Kidney (tissue), 13 donors: ENCODE measurements at regions not wholly inside any gene's neighbourhood (a gene's known extent, or its start where the extent isn't known, plus 50 kb on each side); places are given as distances from the start of the nearest gene placed in this dataset.

Experiments
- DNase-seq, 5 donors: peaks; one replicate each; pipeline ENCODE4 v3.0.0-alpha.2; 2013 to 2020
- FAIRE-seq: peaks from 2 replicates; lab custom pipeline; 2012; peaks lifted over from hg19 to GRCh38; lab: Jason Lieb, UNC
- H3K27ac ChIP-seq, 2 donors: one replicate each; pipeline ENCODE4 v1.7.0; 2013; ENCODE audit warnings: low read depth in 2 of 2, low read length in 2 of 2, inconsistent platforms in 1 of 2
- H3K27me3 ChIP-seq: one replicate; pipeline ENCODE4 v1.7.1; 2013; ENCODE audit warnings: low read length, inconsistent platforms; ENCODE audit not compliant: control insufficient read depth, insufficient read depth
- H3K36me3 ChIP-seq, 3 donors: one replicate each; pipeline versions ENCODE4 v1.7.0 to v1.7.1; 2013; ENCODE audit warnings: low read length in 3 of 3, control low read depth in 1 of 3, inconsistent platforms in 1 of 3; ENCODE audit not compliant: insufficient read depth in 3 of 3, control insufficient read depth in 2 of 3
- H3K4me1 ChIP-seq, 3 donors: one replicate each; pipeline versions ENCODE4 v1.7.0 to v1.7.1; 2013; ENCODE audit warnings: low read length in 3 of 3, inconsistent platforms in 1 of 3, low read depth in 1 of 3; ENCODE audit not compliant: control insufficient read depth in 2 of 3, insufficient read depth in 2 of 3
- H3K4me3 ChIP-seq, 3 donors: one replicate each; pipeline versions ENCODE4 v1.7.0 to v1.8.1; 2013; ENCODE audit warnings: low read length in 3 of 3, control low read depth in 1 of 3, inconsistent platforms in 1 of 3
- H3K9ac ChIP-seq, 3 donors: one replicate each; pipeline versions ENCODE4 v1.7.0 to v1.7.1; 2013; ENCODE audit warnings: low read length in 3 of 3, control low read depth in 1 of 3, inconsistent platforms in 1 of 3
- H3K9me3 ChIP-seq, 3 donors: one replicate each; pipeline versions ENCODE4 v1.7.0 to v1.7.1; 2013; ENCODE audit warnings: low read length in 3 of 3, control low read depth in 1 of 3, inconsistent platforms in 1 of 3; ENCODE audit not compliant: control insufficient read depth in 2 of 3, insufficient read depth in 1 of 3
- intact Hi-C: fragments of 100-400 bp; cut with DNase I; formaldehyde crosslinking; loops from one replicate; pipeline ENCODE4 v1.11.1; 2022
- TF ChIP-seq, protein P1 (sequence below): IDR thresholded peaks from 3 replicates; pipeline ENCODE4 v1.5.1; 2012; ENCODE audit warnings: mild to moderate bottlenecking, moderate library complexity, borderline replicate concordance; ENCODE audit not compliant: insufficient read depth; ENCODE audit errors: extremely low read depth
- donor health status: control.
- donor health status: control.
- donor health status: control.
- donor health status: control.
- donor health status: control.
- donor health status: DM: yes; HTN: yes; CAD: no.
- donor health status: Normal renal cell carcinoma (clear cell type).

DNA sequence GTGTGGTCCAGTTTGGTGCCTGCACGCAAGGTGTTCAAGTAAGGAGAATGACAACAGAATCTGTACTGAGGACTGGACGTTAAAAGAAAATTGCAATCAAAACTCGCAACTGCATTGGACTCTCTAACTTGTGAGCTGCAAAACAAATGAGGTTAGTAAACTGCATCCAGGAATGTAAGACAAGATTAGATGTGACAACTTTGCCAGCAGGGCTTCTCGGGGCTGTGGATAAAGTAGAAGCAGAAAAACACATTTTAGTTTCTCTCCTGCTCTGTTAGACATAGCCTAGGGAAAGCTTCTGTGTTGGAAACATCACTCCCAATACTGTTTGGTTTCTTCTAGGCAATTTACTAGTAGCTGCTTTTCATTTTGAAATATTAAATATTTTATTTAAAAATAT lies 338.2 kb upstream of the NAV3 start:
- Histone ChIP-seq H3K9ac (no peak overlapping the region), H3K4me3 (no peak overlapping the region), H3K4me1 (no peaks in the 10 kb centered on the region), H3K36me3 (no peaks in the 10 kb centered on the region), H3K27ac (no peak overlapping the region), H3K9me3 (no peaks in the 10 kb centered on the region), H3K27me3 (no peaks in the 10 kb centered on the region)
- DNase-seq (no peak), FAIRE-seq (no peak)
- intact Hi-C loops, result no loop called here
- TF ChIP-seq, protein P1, sequence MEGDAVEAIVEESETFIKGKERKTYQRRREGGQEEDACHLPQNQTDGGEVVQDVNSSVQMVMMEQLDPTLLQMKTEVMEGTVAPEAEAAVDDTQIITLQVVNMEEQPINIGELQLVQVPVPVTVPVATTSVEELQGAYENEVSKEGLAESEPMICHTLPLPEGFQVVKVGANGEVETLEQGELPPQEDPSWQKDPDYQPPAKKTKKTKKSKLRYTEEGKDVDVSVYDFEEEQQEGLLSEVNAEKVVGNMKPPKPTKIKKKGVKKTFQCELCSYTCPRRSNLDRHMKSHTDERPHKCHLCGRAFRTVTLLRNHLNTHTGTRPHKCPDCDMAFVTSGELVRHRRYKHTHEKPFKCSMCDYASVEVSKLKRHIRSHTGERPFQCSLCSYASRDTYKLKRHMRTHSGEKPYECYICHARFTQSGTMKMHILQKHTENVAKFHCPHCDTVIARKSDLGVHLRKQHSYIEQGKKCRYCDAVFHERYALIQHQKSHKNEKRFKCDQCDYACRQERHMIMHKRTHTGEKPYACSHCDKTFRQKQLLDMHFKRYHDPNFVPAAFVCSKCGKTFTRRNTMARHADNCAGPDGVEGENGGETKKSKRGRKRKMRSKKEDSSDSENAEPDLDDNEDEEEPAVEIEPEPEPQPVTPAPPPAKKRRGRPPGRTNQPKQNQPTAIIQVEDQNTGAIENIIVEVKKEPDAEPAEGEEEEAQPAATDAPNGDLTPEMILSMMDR, result no peak

DNA sequence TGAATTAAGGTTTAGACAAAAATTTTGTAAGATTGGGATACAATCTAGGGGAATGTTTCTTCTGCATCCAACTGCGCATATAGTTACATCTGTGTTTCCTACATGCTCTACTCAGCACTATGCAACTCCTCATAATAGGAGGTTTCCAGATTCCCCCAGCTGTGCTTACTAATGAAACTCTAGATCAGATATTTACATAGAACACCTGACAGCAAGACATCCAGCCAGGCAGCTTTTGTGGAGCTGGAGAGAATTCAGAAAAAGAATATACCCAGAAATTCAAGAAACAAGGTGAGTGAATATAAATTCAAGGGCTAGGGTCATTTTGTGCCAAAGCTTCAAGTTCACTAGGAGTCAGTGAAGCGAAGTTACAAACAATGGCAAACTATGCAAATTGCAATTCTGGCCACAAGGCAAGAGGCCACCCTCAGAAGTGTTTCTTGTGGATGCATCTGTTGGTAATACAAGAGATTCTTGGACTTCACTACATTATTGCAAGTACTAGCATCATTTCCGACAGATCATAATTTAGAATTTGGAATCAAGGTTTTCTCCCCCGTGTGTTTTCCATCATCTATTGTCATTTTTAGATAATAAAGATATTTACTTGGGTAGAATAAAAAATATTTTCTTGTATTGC lies 341.2 kb upstream of the NAV3 start:
- no peaks in the 10 kb centered on the region for H3K4me1 ChIP-seq
- TF ChIP-seq, protein P1, result no peak
- intact Hi-C loops, result no loop called here
- H3K36me3 ChIP-seq, result no peaks in the 10 kb centered on the region
- H3K27me3 ChIP-seq, result no peaks in the 10 kb centered on the region
- no peaks in the 10 kb centered on the region for H3K9me3 ChIP-seq
- no peak overlapping the region for H3K9ac ChIP-seq
- no peak overlapping the region for H3K4me3 ChIP-seq
- FAIRE-seq (no peak), DNase-seq (peak in 2 of 5 donors; percentile 8 to 16)
- H3K27ac ChIP-seq, result no peak overlapping the region

DNA sequence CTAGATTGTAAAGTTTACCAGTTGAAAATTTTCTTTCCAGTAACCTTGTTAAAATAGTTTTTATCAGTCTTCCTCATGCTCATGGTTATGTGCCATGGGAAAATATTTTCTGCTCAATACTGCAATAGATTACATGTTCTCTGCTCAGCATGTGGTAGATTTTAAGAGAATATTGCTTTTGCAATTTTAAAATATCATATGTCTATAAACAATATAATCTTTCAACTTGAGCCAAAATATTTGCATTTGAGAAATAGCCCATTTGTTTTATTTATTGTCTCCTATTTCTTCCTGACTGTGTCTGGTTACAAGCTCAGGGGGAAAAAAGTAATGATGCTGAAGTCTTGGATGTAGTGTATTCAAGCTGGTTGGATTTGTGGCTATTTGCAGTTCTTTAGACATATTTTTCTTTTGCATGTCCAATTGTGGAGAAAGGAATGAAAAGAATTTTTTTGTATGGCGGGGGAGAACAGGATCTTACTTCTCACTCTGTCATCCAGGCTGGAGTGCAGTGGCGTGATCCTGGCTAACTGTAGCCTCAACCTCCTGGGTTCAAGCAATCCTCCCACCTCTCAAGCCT lies 342.6 kb upstream of the NAV3 start:
- FAIRE-seq (no peak), DNase-seq (peak in 2 of 5 donors; percentile 11 to 50)
- Histone ChIP-seq H3K27me3 (no peaks in the 10 kb centered on the region), H3K4me1 (no peaks in the 10 kb centered on the region), H3K4me3 (no peak overlapping the region), H3K27ac (no peak overlapping the region), H3K36me3 (no peaks in the 10 kb centered on the region), H3K9ac (no peak overlapping the region), H3K9me3 (no peaks in the 10 kb centered on the region)
- intact Hi-C loops, result no loop called here
- TF ChIP-seq, protein P1, result no peak
